Fibroblast of lung (primary cell): ENCODE measurements at regions not wholly inside any gene's neighbourhood (a gene's known extent, or its start where the extent isn't known, plus 50 kb on each side); places are given as distances from the start of the nearest gene placed in this dataset.

ENCODE experiments used
- CTCF ChIP-seq, 2 donors: IDR thresholded peaks in 1 of 2; conservative IDR thresholded peaks in 1 of 2; 1 replicate in 1 of 2; 2 replicates in 1 of 2; pipeline ENCODE4 v1.5.1; 2011 to 2012; ENCODE audit warnings: low read length in 2 of 2, control low read depth in 1 of 2, inconsistent platforms in 1 of 2, low read depth in 1 of 2, mild to moderate bottlenecking in 1 of 2
- EZH2 ChIP-seq: IDR thresholded peaks from 2 replicates; pipeline ENCODE4 v1.5.1; 2012; ENCODE audit warnings: low read length, control low read depth, mild to moderate bottlenecking; ENCODE audit errors: missing control alignments

DNA sequence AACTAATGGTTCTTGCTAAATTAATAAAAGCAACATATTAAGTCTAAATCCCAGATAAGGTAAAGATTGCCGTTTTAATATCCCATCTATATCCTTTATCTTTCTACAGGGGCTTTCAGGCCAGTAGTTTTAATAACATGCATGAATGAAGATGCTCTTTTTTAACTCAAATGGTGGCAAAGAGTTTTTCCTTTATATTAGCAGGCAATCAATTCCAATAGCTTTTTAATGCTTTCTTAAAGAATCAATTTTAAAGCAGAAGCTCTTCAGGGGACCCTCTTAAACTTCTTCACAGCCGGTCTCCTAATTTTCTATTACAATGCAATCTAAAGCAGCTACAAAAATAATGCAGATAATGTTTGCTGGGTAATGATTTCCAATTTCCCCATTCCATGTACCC, 107.8 kb upstream of the HS3ST5 start:
- TF ChIP-seq CTCF (conservative IDR thresholded peaks at IDR 0.05 in 1 of 2, IDR thresholded peaks at IDR 0.05 in 1 of 2; ENCODE audit: low read depth in 1 of 2, low read length in 2 of 2): no peak
- TF ChIP-seq EZH2: no peak
